Loucy (cell line): ENCODE measurements at regions not wholly inside any gene's neighbourhood (a gene's known extent, or its start where the extent isn't known, plus 50 kb on each side); places are given as distances from the start of the nearest gene placed in this dataset.

Experiments used
- EZH2phosphoT487 ChIP-seq: fragments of 200-600 bp; IDR thresholded peaks from 2 replicates; pipeline ENCODE4 v1.6.1; 2018; ENCODE audit warnings: antibody characterized with exemption, mild to moderate bottlenecking, moderate library complexity, borderline replicate concordance
- TF ChIP-seq, protein P1 (sequence below): fragments of 200-600 bp; sonication (generic); conservative IDR thresholded peaks from 2 replicates; pipeline ENCODE4 v1.5.1; 2014; ENCODE audit warnings: mild to moderate bottlenecking, antibody characterized with exemption, low read length

GRCh38 chr3:95154766-95155165 lies 1091.9 kb downstream of the NSUN3 start:
- TF ChIP-seq, protein P1, sequence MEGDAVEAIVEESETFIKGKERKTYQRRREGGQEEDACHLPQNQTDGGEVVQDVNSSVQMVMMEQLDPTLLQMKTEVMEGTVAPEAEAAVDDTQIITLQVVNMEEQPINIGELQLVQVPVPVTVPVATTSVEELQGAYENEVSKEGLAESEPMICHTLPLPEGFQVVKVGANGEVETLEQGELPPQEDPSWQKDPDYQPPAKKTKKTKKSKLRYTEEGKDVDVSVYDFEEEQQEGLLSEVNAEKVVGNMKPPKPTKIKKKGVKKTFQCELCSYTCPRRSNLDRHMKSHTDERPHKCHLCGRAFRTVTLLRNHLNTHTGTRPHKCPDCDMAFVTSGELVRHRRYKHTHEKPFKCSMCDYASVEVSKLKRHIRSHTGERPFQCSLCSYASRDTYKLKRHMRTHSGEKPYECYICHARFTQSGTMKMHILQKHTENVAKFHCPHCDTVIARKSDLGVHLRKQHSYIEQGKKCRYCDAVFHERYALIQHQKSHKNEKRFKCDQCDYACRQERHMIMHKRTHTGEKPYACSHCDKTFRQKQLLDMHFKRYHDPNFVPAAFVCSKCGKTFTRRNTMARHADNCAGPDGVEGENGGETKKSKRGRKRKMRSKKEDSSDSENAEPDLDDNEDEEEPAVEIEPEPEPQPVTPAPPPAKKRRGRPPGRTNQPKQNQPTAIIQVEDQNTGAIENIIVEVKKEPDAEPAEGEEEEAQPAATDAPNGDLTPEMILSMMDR, result no peak
- no peak for TF ChIP-seq EZH2phosphoT487
